Suprapubic skin (tissue), 4 donors: ENCODE measurements at regions not wholly inside any gene's neighbourhood (a gene's known extent, or its start where the extent isn't known, plus 50 kb on each side); places are given as distances from the start of the nearest gene placed in this dataset.

Experiments
- EP300 ChIP-seq: sonication (generic); formaldehyde crosslinking; IDR thresholded peaks from one replicate; pipeline ENCODE4 v1.6.1; 2017; ENCODE audit warnings: antibody characterized with exemption
- POLR2AphosphoS5 ChIP-seq, 3 donors: sonication (generic); formaldehyde crosslinking; IDR thresholded peaks; one replicate each; pipeline ENCODE4 v1.6.1; 2017; ENCODE audit warnings: antibody characterized with exemption in 3 of 3
- TF ChIP-seq, protein P1 (sequence below), 2 donors: fragments of 200-600 bp in 1 of 2; fragments of 450-650 bp in 1 of 2; sonication (generic) in 1 of 2; IDR thresholded peaks; one replicate each; pipeline ENCODE4 v1.5.1; 2016 to 2019; ENCODE audit warnings: antibody characterized with exemption in 2 of 2, mild to moderate bottlenecking in 1 of 2, moderate library complexity in 1 of 2

DNA sequence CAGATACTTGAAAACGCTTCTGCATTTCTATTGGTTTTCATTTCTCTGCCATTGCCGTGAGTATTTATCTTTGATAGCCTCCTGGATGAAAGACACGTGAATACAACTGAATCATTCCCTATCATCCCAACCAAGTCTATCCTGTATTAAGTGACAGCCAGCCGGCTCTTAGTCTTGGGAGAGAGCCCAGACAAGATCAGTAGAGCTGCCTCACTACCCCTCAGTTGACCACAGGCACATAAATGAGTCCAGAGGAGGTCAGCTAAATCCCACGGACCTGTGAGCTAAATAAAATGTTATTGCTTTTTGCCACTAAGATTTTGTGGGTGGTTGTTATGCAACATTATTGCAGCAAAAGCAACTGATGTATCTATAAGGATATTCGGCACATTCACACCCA lies 639.0 kb upstream of the ACO1 start:
- TF ChIP-seq, protein P1, sequence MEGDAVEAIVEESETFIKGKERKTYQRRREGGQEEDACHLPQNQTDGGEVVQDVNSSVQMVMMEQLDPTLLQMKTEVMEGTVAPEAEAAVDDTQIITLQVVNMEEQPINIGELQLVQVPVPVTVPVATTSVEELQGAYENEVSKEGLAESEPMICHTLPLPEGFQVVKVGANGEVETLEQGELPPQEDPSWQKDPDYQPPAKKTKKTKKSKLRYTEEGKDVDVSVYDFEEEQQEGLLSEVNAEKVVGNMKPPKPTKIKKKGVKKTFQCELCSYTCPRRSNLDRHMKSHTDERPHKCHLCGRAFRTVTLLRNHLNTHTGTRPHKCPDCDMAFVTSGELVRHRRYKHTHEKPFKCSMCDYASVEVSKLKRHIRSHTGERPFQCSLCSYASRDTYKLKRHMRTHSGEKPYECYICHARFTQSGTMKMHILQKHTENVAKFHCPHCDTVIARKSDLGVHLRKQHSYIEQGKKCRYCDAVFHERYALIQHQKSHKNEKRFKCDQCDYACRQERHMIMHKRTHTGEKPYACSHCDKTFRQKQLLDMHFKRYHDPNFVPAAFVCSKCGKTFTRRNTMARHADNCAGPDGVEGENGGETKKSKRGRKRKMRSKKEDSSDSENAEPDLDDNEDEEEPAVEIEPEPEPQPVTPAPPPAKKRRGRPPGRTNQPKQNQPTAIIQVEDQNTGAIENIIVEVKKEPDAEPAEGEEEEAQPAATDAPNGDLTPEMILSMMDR (IDR thresholded peaks at IDR 0.05), result no peak
- TF ChIP-seq POLR2AphosphoS5 (IDR thresholded peaks at IDR 0.05), result no peak
- no peak for TF ChIP-seq EP300
